Spleen (tissue), 11 donors: ENCODE measurements at regions not wholly inside any gene's neighbourhood (a gene's known extent, or its start where the extent isn't known, plus 50 kb on each side); places are given as distances from the start of the nearest gene placed in this dataset.

Experiments
- DNase-seq: peaks from one replicate; pipeline ENCODE4 v3.0.0-alpha.2; 2020
- H3K27ac ChIP-seq, 8 donors: fragments of 200-600 bp; sonication (generic) in 7 of 8; 1 replicate in 4 of 8; 2 replicates in 4 of 8; pipeline versions ENCODE4 v1.5.0 to v1.8.0; 2016 to 2021; ENCODE audit warnings: inconsistent platforms in 4 of 8, mild to moderate bottlenecking in 4 of 8, moderate library complexity in 1 of 8
- H3K27me3 ChIP-seq, 7 donors: fragments of 200-600 bp; sonication (generic) in 6 of 7; replicated peaks in 1 of 7; 1 replicate in 4 of 7; 2 replicates in 3 of 7; pipeline versions ENCODE4 v1.5.0 to v1.8.0; 2016 to 2021; ENCODE audit warnings: inconsistent platforms in 3 of 7, mild to moderate bottlenecking in 1 of 7
- H3K36me3 ChIP-seq, 6 donors: fragments of 200-600 bp; sonication (generic) in 5 of 6; 1 replicate in 4 of 6; 2 replicates in 2 of 6; pipeline versions ENCODE4 v1.5.0 to v1.8.0; 2016 to 2021; ENCODE audit warnings: inconsistent platforms in 2 of 6
- H3K4me1 ChIP-seq, 6 donors: fragments of 200-600 bp; sonication (generic) in 5 of 6; 1 replicate in 3 of 6; 2 replicates in 3 of 6; pipeline versions ENCODE4 v1.5.0 to v1.8.0; 2016 to 2021; ENCODE audit warnings: inconsistent platforms in 3 of 6
- H3K4me3 ChIP-seq, 8 donors: fragments of 200-600 bp; sonication (generic) in 7 of 8; 1 replicate in 4 of 8; 2 replicates in 4 of 8; pipeline versions ENCODE4 v1.5.0 to v1.8.0; 2016 to 2021; ENCODE audit warnings: inconsistent platforms in 4 of 8, mild to moderate bottlenecking in 4 of 8, moderate library complexity in 2 of 8
- H3K9me3 ChIP-seq, 8 donors: fragments of 200-600 bp; sonication (generic) in 7 of 8; 1 replicate in 4 of 8; 2 replicates in 4 of 8; pipeline versions ENCODE4 v1.5.0 to v1.8.0; 2016 to 2021; ENCODE audit warnings: inconsistent platforms in 4 of 8
- POLR2A ChIP-seq, 3 donors: fragments of 450-650 bp; IDR thresholded peaks; one replicate each; pipeline ENCODE4 v1.5.1; 2017; ENCODE audit warnings: antibody characterized with exemption in 3 of 3, mild to moderate bottlenecking in 1 of 3
- POLR2AphosphoS5 ChIP-seq, 3 donors: sonication (generic); formaldehyde crosslinking; IDR thresholded peaks; one replicate each; pipeline ENCODE4 v1.5.1; 2017; ENCODE audit warnings: antibody characterized with exemption in 3 of 3
- WGBS, 5 donors: extraction: QIAGEN DNeasy Blood & Tissue Kit in 3 of 5; methylation state at CpG; one replicate each; pipeline versions ENCODE4 v1.1.5 to v1.1.7; 2013 to 2018; 5-methylcytosine and 5-hydroxymethylcytosine counted together
- intact Hi-C: fragments of 100-400 bp; cut with DNase I; formaldehyde crosslinking; loops from one replicate; pipeline ENCODE4 v1.15.0; 2023; ENCODE audit warnings: low total_unique reads
- TF ChIP-seq, protein P1 (sequence below), 11 experiments: fragments of 200-600 bp in 7 of 11; fragments of 450-650 bp in 4 of 11; sonication (generic) in 4 of 11; IDR thresholded peaks in 8 of 11; conservative IDR thresholded peaks in 3 of 11; 1 replicate in 7 of 11; 2 replicates in 4 of 11; pipeline versions ENCODE4 v1.4.0 to v1.8.0; 2016 to 2021; ENCODE audit warnings: antibody characterized with exemption in 11 of 11, inconsistent platforms in 4 of 11, mild to moderate bottlenecking in 1 of 11
- donor health status: healthy with polysubstance abuse.
- donor health status: DM: no; HTN: no; CAD: no; lungs with moderate emphysema.
- donor health status: DM: no; HTN: no; CAD: no.
- donor health status: Bipolar disorder and iron deficiency.
- donor health status: healthy.
- donor health status: DM: no; HTN: no; CAD: no.
- donor health status: DM: yes; HTN: yes; CAD: no.

- intact Hi-C loops, result no loop called here
- no peak for DNase-seq
- Histone ChIP-seq H3K27ac (no peak overlapping the region), H3K36me3 (no peaks in the 10 kb centered on the region), H3K9me3 (peaks cover 0 to under 1% (median 0%) of the 10 kb centered on the region in 8 donors), H3K27me3 (no peaks in the 10 kb centered on the region), H3K4me3 (no peak overlapping the region), H3K4me1 (no peaks in the 10 kb centered on the region)
- WGBS, 5 donors, result 80 to 86% (median 80%) methylated on average over 13 of the region's 13 CpGs
- TF ChIP-seq POLR2AphosphoS5 (IDR thresholded peaks at IDR 0.05) (no peak), POLR2A (IDR thresholded peaks at IDR 0.05) (no peak)
- TF ChIP-seq, protein P1, sequence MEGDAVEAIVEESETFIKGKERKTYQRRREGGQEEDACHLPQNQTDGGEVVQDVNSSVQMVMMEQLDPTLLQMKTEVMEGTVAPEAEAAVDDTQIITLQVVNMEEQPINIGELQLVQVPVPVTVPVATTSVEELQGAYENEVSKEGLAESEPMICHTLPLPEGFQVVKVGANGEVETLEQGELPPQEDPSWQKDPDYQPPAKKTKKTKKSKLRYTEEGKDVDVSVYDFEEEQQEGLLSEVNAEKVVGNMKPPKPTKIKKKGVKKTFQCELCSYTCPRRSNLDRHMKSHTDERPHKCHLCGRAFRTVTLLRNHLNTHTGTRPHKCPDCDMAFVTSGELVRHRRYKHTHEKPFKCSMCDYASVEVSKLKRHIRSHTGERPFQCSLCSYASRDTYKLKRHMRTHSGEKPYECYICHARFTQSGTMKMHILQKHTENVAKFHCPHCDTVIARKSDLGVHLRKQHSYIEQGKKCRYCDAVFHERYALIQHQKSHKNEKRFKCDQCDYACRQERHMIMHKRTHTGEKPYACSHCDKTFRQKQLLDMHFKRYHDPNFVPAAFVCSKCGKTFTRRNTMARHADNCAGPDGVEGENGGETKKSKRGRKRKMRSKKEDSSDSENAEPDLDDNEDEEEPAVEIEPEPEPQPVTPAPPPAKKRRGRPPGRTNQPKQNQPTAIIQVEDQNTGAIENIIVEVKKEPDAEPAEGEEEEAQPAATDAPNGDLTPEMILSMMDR (IDR thresholded peaks at IDR 0.05 in 8 of 11, conservative IDR thresholded peaks at IDR 0.05 in 3 of 11), result no peak
Observed at GRCh38 chr16:79400462-79401149, 199.9 kb downstream of the MAF start.

DNA sequence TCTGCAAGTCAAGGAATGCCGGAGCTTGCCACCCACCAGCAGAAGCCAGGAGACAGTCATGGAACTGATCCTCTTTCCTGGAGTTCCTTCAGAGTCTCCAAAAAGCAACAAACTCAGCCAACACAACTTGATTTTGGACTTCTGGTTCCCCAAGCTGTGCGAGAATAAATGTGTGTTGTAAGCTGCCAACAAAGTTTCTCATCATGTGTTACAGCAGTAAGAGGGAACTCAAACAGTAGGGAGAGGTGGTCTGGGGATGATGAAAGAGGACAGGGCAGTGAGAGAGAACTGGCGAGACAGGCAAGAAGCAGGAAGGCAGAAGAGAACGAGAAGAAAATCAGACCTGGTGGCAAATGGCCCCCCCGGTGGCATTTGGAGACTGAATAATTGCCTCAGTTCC lies 204.9 kb downstream of the MAF start:
- intact Hi-C loops, result no loop called here
- Histone ChIP-seq H3K4me3 (no peak overlapping the region), H3K9me3 (no peaks in the 10 kb centered on the region), H3K27ac (no peak overlapping the region), H3K36me3 (no peaks in the 10 kb centered on the region), H3K27me3 (no peaks in the 10 kb centered on the region), H3K4me1 (peaks cover 0 to 10% (median 0%) of the 10 kb centered on the region in 6 donors)
- no peak for TF ChIP-seq POLR2A (IDR thresholded peaks at IDR 0.05)
- TF ChIP-seq POLR2AphosphoS5 (IDR thresholded peaks at IDR 0.05), result no peak
- TF ChIP-seq, protein P1 (IDR thresholded peaks at IDR 0.05 in 8 of 11, conservative IDR thresholded peaks at IDR 0.05 in 3 of 11), result no peak
- no peak for DNase-seq
- WGBS, 5 donors, result 60 to 82% (median 68%) methylated on average over 5 of the region's 5 CpGs

GRCh38 chr16:79394206-79394605 lies 206.3 kb downstream of the MAF start:
- H3K4me3 ChIP-seq, result no peak overlapping the region
- intact Hi-C loops, result no loop called here
- WGBS, 5 donors, result 57 to 81% (median 66%) methylated on average over 3 of the region's 3 CpGs
- no peaks in the 10 kb centered on the region for H3K36me3 ChIP-seq
- DNase-seq, result no peak
- H3K27me3 ChIP-seq, result no peaks in the 10 kb centered on the region
- H3K4me1 ChIP-seq, result peaks cover 0 to 10% (median 0%) of the 10 kb centered on the region in 6 donors
- TF ChIP-seq, protein P1 (IDR thresholded peaks at IDR 0.05 in 8 of 11, conservative IDR thresholded peaks at IDR 0.05 in 3 of 11), result no peak
- TF ChIP-seq POLR2AphosphoS5 (IDR thresholded peaks at IDR 0.05) (no peak), POLR2A (IDR thresholded peaks at IDR 0.05) (no peak)
- H3K27ac ChIP-seq, result no peak overlapping the region
- H3K9me3 ChIP-seq, result no peaks in the 10 kb centered on the region

DNA sequence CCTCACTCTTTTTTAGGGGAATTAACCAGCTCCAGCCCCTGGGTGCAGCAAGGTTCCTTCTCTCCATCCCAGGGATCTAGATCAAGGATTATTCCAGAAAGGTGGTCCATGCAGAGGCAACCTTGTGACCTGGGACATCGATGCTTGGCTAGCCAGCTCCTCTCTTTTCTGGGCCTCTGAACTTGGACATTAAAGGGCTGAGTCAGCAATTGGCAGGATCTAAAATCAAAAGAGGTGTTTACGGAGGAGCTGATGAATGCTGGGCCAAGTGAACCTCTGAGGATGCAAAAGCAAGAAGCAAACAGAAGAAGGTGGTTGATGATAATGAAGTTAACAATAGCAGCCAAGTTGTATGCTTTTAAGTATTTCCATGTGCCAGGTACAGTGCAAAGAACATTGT lies 207.0 kb downstream of the MAF start:
- Histone ChIP-seq H3K36me3 (no peaks in the 10 kb centered on the region), H3K4me1 (peaks cover 0 to 10% (median 0%) of the 10 kb centered on the region in 6 donors), H3K27me3 (no peaks in the 10 kb centered on the region), H3K9me3 (no peaks in the 10 kb centered on the region), H3K4me3 (no peak overlapping the region), H3K27ac (no peak overlapping the region)
- 73 to 87% (median 79%) methylated on average over 2 of the region's 2 CpGs for WGBS, 5 donors
- intact Hi-C loops, result no loop called here
- TF ChIP-seq, protein P1 (IDR thresholded peaks at IDR 0.05 in 8 of 11, conservative IDR thresholded peaks at IDR 0.05 in 3 of 11), result no peak
- TF ChIP-seq POLR2AphosphoS5 (IDR thresholded peaks at IDR 0.05) (no peak), POLR2A (IDR thresholded peaks at IDR 0.05) (no peak)
- no peak for DNase-seq
